Aorta (tissue), 5 donors: ENCODE measurements at regions not wholly inside any gene's neighbourhood (a gene's known extent, or its start where the extent isn't known, plus 50 kb on each side); places are given as distances from the start of the nearest gene placed in this dataset.

Source experiments
- ATAC-seq: fragments of 200-7000 bp; cut with Tn5 transposase; one replicate; pipeline ENCODE4 v1.9.1; 2022; ENCODE audit warnings: moderate library complexity; ENCODE audit not compliant: low FRiP score
- DNase-seq, 2 donors: peaks; one replicate each; pipeline ENCODE4 v3.0.0-alpha.2; 2020
- H3K27ac ChIP-seq, 2 donors: one replicate each; pipeline ENCODE4 v1.5.1; 2013; ENCODE audit warnings: low read length in 2 of 2, mild to moderate bottlenecking in 2 of 2, moderate library complexity in 2 of 2, control low read depth in 1 of 2, inconsistent platforms in 1 of 2, low read depth in 1 of 2
- H3K27me3 ChIP-seq, 2 donors: one replicate each; pipeline ENCODE4 v1.6.1; 2013; ENCODE audit warnings: control low read depth in 1 of 2, low read length in 1 of 2, mild to moderate bottlenecking in 1 of 2, moderate library complexity in 1 of 2; ENCODE audit not compliant: insufficient read depth in 2 of 2, control insufficient read depth in 1 of 2
- H3K36me3 ChIP-seq, 2 donors: one replicate each; pipeline ENCODE4 v1.6.1; 2013; ENCODE audit warnings: control low read depth in 1 of 2, low read length in 1 of 2, mild to moderate bottlenecking in 1 of 2; ENCODE audit not compliant: insufficient read depth in 2 of 2, control insufficient read depth in 1 of 2
- H3K4me1 ChIP-seq, 2 donors: one replicate each; pipeline ENCODE4 v1.6.1; 2013; ENCODE audit warnings: low read length in 2 of 2, control low read depth in 1 of 2, mild to moderate bottlenecking in 1 of 2, moderate library complexity in 1 of 2; ENCODE audit not compliant: insufficient read depth in 2 of 2, control insufficient read depth in 1 of 2
- H3K4me3 ChIP-seq, 2 donors: one replicate each; pipeline ENCODE4 v1.5.1; 2013; ENCODE audit warnings: low read length in 2 of 2, control low read depth in 1 of 2, mild to moderate bottlenecking in 1 of 2
- H3K9me3 ChIP-seq: one replicate; pipeline ENCODE4 v1.6.1; 2013; ENCODE audit warnings: mild to moderate bottlenecking, low read length; ENCODE audit not compliant: control insufficient read depth
- WGBS, 2 donors: extraction: QIAGEN DNeasy Blood & Tissue Kit; methylation state at CpG; one replicate each; pipeline ENCODE4 v1.1.7; 2013; 5-methylcytosine and 5-hydroxymethylcytosine counted together
- intact Hi-C, 2 donors: fragments of 100-400 bp; cut with DNase I; formaldehyde crosslinking; loops; one replicate each; pipeline versions ENCODE4 v1.14.2 to v1.15.0; 2022
- donor health status: healthy with polysubstance abuse.
- donor health status: Bipolar disorder and iron deficiency.
- donor health status: DM: no; HTN: no; CAD: no.
- donor health status: DM: no; HTN: no; CAD: no.
- donor health status: DM: yes; HTN: yes; CAD: no.

GRCh38 chr16:9402293-9402860 is 310.9 kb downstream of the HAPSTR1 start:
- peaks cover 4% of the 10 kb centered on the region for H3K9me3 ChIP-seq
- H3K4me1 ChIP-seq, result no peaks in the 10 kb centered on the region
- ATAC-seq (no peak), DNase-seq (no peak)
- 51 to 56% methylated on average over 5 of the region's 5 CpGs for WGBS, 2 donors
- H3K4me3 ChIP-seq, result no peak overlapping the region
- H3K36me3 ChIP-seq, result no peaks in the 10 kb centered on the region
- H3K27me3 ChIP-seq, result peaks cover 0 to 4% of the 10 kb centered on the region in 2 donors
- H3K27ac ChIP-seq, result no peak overlapping the region
- intact Hi-C loops, result no loop called here

DNA sequence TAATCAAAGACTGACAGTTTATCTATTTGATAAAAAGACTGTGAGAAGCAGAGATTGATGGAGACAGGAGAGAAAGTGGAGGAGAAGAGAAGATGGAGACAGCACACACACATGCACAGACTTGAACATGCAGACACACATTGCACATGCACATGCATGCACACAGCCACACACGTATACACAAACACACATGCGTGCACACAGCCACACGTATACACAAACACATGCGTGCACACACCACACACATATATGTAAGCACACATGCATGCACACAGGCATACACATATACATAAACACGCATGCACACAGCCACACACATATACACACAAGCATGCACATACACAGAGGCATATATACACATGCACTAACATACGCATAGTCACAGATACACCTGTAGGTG is 313.4 kb downstream of the HAPSTR1 start:
- DNase-seq (no peak), ATAC-seq (no peak)
- intact Hi-C loops, result no loop called here
- Histone ChIP-seq H3K9me3 (peaks cover 2% of the 10 kb centered on the region), H3K36me3 (no peaks in the 10 kb centered on the region), H3K4me1 (no peaks in the 10 kb centered on the region), H3K27me3 (no peaks in the 10 kb centered on the region), H3K4me3 (no peak overlapping the region), H3K27ac (no peak overlapping the region)
- 94 to 95% methylated on average over 6 of the region's 6 CpGs for WGBS, 2 donors

DNA sequence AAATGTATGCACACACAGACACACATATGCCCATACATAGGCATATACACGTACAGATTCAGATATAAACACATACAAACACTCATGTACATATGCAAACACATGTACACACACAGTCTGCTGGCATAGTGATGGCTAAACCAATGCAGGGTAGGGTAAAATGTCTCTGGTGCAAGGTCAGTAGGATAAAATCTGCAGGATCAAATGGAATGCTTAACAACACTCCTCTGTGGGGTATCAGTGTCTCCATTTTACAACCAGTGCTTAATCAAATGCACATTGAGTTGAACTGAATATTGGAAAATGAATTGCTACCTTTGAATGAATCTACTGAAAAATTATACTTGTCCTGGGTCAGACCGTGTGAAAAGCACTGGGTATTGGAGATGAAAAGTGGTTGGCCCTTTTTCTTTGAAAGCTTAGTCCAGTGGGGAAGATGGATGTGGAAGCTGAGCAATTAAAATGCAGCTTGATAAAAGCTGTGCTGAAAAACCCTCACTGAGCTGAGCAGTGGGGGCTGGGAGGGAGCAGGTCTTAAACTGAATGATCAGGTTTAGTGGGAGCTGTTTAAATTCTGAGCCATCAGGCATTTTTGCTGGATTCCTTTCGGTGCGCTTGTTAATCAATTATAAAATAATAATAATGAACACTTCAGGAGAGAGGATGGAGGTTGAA is 314.7 kb downstream of the HAPSTR1 start:
- no peak for ATAC-seq
- no peak overlapping the region for H3K27ac ChIP-seq
- no peaks in the 10 kb centered on the region for H3K4me1 ChIP-seq
- intact Hi-C loops, result no loop called here
- WGBS, 2 donors, result 69% methylated on average over 4 of the region's 4 CpGs
- H3K9me3 ChIP-seq, result peaks cover 2% of the 10 kb centered on the region
- H3K4me3 ChIP-seq, result no peak overlapping the region
- H3K27me3 ChIP-seq, result no peaks in the 10 kb centered on the region
- H3K36me3 ChIP-seq, result no peaks in the 10 kb centered on the region
- DNase-seq, result no peak

GRCh38 chr16:9407206-9407758 is 315.8 kb downstream of the HAPSTR1 start:
- Histone ChIP-seq H3K4me3 (no peak overlapping the region), H3K4me1 (no peaks in the 10 kb centered on the region), H3K27me3 (no peaks in the 10 kb centered on the region), H3K27ac (no peak overlapping the region), H3K36me3 (no peaks in the 10 kb centered on the region), H3K9me3 (peaks cover 4% of the 10 kb centered on the region)
- intact Hi-C loops, result no loop called here
- WGBS, 2 donors, result 78 to 82% methylated on average over 6 of the region's 6 CpGs
- DNase-seq, result no peak
- ATAC-seq, result no peak

DNA sequence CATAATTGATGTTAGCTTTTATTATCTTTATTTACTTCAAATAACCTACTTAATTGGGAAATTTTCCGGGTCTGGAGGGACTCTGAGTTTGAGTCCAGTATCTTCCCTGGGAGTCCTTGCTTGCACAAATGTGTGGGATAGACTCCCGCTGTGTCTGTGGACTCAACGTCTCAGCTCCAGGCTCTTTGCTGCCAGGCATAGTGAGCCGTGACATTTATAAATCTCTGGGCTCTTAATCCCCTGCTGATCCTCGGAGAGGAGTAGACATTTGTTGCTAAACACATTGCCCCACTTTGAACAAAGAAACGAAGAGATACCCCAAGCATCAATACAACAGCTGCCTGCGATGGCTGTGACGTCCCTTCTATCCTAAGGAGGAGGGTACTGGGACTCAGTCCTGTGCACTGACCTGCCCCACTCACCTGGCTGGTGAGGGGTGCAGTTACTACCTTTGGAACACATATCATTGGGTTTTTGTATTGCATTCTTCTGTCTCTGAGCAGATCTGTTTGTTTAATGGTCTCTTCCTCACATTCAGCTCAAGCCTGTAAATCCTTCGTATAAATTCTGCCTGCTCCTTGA is 316.9 kb downstream of the HAPSTR1 start:
- 35 to 39% methylated on average over 9 of the region's 9 CpGs for whole genome bisulfite sequencing, 2 donors
- no peaks in the 10 kb centered on the region for H3K4me1 ChIP-seq

GRCh38 chr16:9409560-9410493 is 318.4 kb downstream of the HAPSTR1 start:
- intact Hi-C loops, result no loop called here
- H3K27me3 ChIP-seq, result no peaks in the 10 kb centered on the region
- H3K36me3 ChIP-seq, result no peaks in the 10 kb centered on the region
- no peak overlapping the region for H3K4me3 ChIP-seq
- no peaks in the 10 kb centered on the region for H3K4me1 ChIP-seq
- peaks cover 3% of the 10 kb centered on the region for H3K9me3 ChIP-seq
- WGBS, 2 donors, result 65 to 67% methylated on average over 10 of the region's 10 CpGs
- DNase-seq (no peak), ATAC-seq (no peak)
- H3K27ac ChIP-seq, result no peak overlapping the region

More for the DNA sequence above, 316.9 kb downstream of the HAPSTR1 start:
- H3K4me3 ChIP-seq, result no peak overlapping the region
- H3K36me3 ChIP-seq, result no peaks in the 10 kb centered on the region
- no peaks in the 10 kb centered on the region for H3K27me3 ChIP-seq
- no peak overlapping the region for H3K27ac ChIP-seq
- intact Hi-C loops, result no loop called here
- H3K9me3 ChIP-seq, result peaks cover 4% of the 10 kb centered on the region
- ATAC-seq (no peak), DNase-seq (no peak)

DNA sequence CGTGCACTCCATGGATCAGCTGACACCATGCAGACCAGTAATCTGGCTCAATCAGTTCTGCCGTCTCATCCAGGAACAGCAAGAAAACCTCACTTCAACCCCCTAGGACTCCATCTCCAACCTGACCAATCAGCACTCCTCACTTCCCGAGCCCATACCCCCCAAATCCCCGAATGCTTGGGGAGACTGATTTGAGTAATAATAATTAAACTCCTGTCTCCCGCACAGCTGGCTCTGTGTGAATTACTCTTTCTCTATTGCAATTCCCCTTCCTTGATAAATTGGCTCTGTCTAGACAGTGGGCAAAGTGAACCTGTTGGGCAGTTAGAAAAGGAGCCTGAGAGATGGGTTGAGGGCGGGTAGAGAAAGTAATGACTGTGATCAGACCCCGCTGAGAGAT is 320.0 kb downstream of the HAPSTR1 start:
- 67 to 70% methylated on average over 7 of the region's 7 CpGs for WGBS, 2 donors
- no peak overlapping the region for H3K4me3 ChIP-seq
- no peak overlapping the region for H3K27ac ChIP-seq
- intact Hi-C loops, result no loop called here
- no peaks in the 10 kb centered on the region for H3K27me3 ChIP-seq
- DNase-seq (no peak), ATAC-seq (no peak)
- H3K36me3 ChIP-seq, result no peaks in the 10 kb centered on the region
- no peaks in the 10 kb centered on the region for H3K4me1 ChIP-seq
- peaks cover 4% of the 10 kb centered on the region for H3K9me3 ChIP-seq

DNA sequence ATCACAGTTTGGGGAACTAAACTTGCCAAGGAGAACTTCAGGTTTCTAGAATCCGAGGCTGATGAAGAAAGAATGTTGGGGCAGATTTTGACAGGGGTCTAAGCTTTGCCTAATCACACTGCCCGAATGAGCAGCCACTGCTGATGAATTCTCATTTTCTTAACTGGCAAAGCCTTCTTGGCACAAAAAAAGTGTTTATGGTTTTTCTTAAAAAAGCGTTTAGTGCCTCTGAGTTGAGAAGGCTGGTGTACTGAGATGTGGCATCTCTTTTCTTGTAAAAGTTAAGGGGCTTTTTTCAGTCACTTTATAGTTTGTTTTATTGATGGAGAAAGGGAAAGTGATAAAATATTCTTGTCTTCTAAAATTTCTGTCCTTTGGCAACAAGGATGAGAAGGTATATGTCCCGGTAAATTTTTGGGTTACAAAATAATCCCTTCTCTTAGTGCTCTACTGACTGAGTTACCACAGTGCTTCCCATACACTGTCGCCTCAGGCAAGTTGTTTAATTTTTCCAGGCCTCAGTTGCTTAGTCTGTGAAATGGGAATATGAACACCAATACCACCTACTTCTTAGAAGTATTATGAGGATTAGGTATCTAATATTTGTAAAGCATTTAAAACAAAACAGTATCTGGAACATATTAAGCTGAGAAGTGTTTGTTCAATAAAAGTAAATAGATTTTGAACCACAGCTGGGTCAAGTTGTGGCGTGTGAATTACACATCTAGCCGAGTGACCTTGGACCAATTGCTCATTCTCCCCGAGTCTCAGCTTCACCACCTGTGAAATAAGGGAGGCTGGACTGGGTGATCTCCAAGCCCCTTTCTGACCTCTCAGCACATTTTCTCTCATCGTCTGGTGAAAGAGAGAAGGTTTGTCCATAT is 320.8 kb downstream of the HAPSTR1 start:
- WGBS, 2 donors, result 59 to 66% methylated on average over 9 of the region's 9 CpGs
- no peak overlapping the region for H3K4me3 ChIP-seq
- H3K36me3 ChIP-seq, result no peaks in the 10 kb centered on the region
- H3K9me3 ChIP-seq, result peaks cover 11% of the 10 kb centered on the region
- DNase-seq (no peak), ATAC-seq (no peak)
- H3K27me3 ChIP-seq, result no peaks in the 10 kb centered on the region
- H3K27ac ChIP-seq, result no peak overlapping the region
- intact Hi-C loops, result no loop called here
- H3K4me1 ChIP-seq, result no peaks in the 10 kb centered on the region
